Heart right ventricle (tissue), 16 donors: ENCODE measurements at regions not wholly inside any gene's neighbourhood (a gene's known extent, or its start where the extent isn't known, plus 50 kb on each side); places are given as distances from the start of the nearest gene placed in this dataset.
"Not testable (repeated sequence)": the region's sequence is repeated elsewhere in the genome, so short reads cannot be mapped to it uniquely, and the experiment has no call there.

ENCODE experiments used
- ATAC-seq, 8 donors: fragments of 200-7000 bp; cut with Tn5 transposase; one replicate each; pipeline ENCODE4 v1.9.1; 2020; ENCODE audit warnings: mild to moderate bottlenecking in 8 of 8, moderate library complexity in 8 of 8, moderate number of reproducible peaks in 1 of 8
- DNase-seq, 2 donors: peaks; one replicate each; pipeline ENCODE4 v3.0.0-alpha.2; 2020
- H3K27ac ChIP-seq, 10 donors: fragments of 200-600 bp; sonication (generic) in 2 of 10; one replicate each; pipeline versions ENCODE4 v1.5.0 to v1.8.0; 2020 to 2022; ENCODE audit warnings: mild to moderate bottlenecking in 3 of 10
- H3K27me3 ChIP-seq, 7 donors: fragments of 200-600 bp; one replicate each; pipeline ENCODE4 v1.8.0; 2021 to 2022; ENCODE audit warnings: mild to moderate bottlenecking in 2 of 7
- H3K36me3 ChIP-seq, 9 donors: fragments of 200-600 bp; sonication (generic) in 1 of 9; one replicate each; pipeline versions ENCODE4 v1.5.0 to v1.8.0; 2020 to 2022; ENCODE audit warnings: mild to moderate bottlenecking in 2 of 9
- H3K4me1 ChIP-seq, 9 donors: fragments of 200-600 bp; sonication (generic) in 1 of 9; one replicate each; pipeline versions ENCODE4 v1.5.0 to v1.8.0; 2020 to 2022; ENCODE audit warnings: mild to moderate bottlenecking in 4 of 9
- H3K4me3 ChIP-seq, 10 donors: fragments of 200-600 bp; sonication (generic) in 2 of 10; one replicate each; pipeline versions ENCODE4 v1.5.0 to v1.8.0; 2020 to 2022; ENCODE audit warnings: mild to moderate bottlenecking in 7 of 10, moderate library complexity in 2 of 10
- H3K9me3 ChIP-seq, 11 donors: fragments of 200-600 bp in 10 of 11; sonication (generic) in 2 of 11; one replicate each; pipeline versions ENCODE4 v1.5.0 to v1.8.0; 2013 to 2022; ENCODE audit warnings: mild to moderate bottlenecking in 2 of 11, control low read depth in 1 of 11, moderate library complexity in 1 of 11
- CTCF ChIP-seq, 9 donors: fragments of 200-600 bp; sonication (generic) in 2 of 9; IDR thresholded peaks; one replicate each; pipeline versions ENCODE4 v1.5.0 to v1.8.0; 2021 to 2022; ENCODE audit warnings: antibody characterized with exemption in 9 of 9, mild to moderate bottlenecking in 5 of 9, moderate library complexity in 1 of 9
- WGBS, 2 donors: extraction: QIAGEN DNeasy Blood & Tissue Kit; methylation state at CpG; one replicate each; pipeline ENCODE4 v1.1.7; 2013; ENCODE audit warnings: inconsistent platforms in 1 of 2; 5-methylcytosine and 5-hydroxymethylcytosine counted together
- intact Hi-C, 10 donors: fragments of 100-400 bp; cut with DNase I; formaldehyde crosslinking; loops; one replicate each; pipeline versions ENCODE4 v1.11.1 to v1.14.2; 2022
- donor health status: Arrhythmogenic right ventricular cardiomyopathy.
- donor health status: ischemic (EF 13 %, LVEDD 7.1; RV severe dilation, severe dysfunction).
- donor health status: healthy with polysubstance abuse.
- donor health status: DM: no; HTN: yes; CAD: no.
- donor health status: DM: no; HTN: no; CAD: no.
- donor health status: ischemic (EF 25% LVEDD 6.9; RV normal size, moderate dysfunction).
- donor health status: ischemic (EF 25% LVEDD 5.7; RV mildly dilated, moderate dysfunction).
- donor health status: healthy.
- donor health status: DM: yes; HTN: yes; CAD: no.
- donor health status: Ischemic cardiomyopathy.
- donor health status: ischemic (EF 35%, LVEDD 5.7; RV mildly dilated, moderate dysfunction).
- donor health status: nonischemic (EF 11% LVEDD 7.7; RV severe dilation, severe dysfunction).
- donor health status: DM: yes; HTN: yes; CAD: no.
- donor health status: PGD.
- donor health status: ischemic (EF 29% LVEDD 5.4; RV normal size, mild dysfunction).
- donor health status: nonischemic (EF 23%, LVEDD 6.1; RV moderate dilation, normal function).

GRCh38 chr10:53029449-53029848 lies 256.9 kb upstream of the MBL2 start:
- Histone ChIP-seq H3K36me3 (no peaks in the 10 kb centered on the region), H3K4me3 (no peak overlapping the region), H3K27ac (no peak overlapping the region), H3K9me3 (no peaks in the 10 kb centered on the region), H3K27me3 (no peaks in the 10 kb centered on the region), H3K4me1 (peaks cover 0 to 9% (median 0%) of the 10 kb centered on the region in 9 donors)
- no peak for TF ChIP-seq CTCF (IDR thresholded peaks at IDR 0.05)
- DNase-seq (no peak), ATAC-seq (no peak)
- intact Hi-C loops: no loop called here
- WGBS, 2 donors: 92 to 97% methylated on average over 9 of the region's 9 CpGs

GRCh38 chr10:53025765-53026164 lies 253.2 kb upstream of the MBL2 start:
- H3K4me3 ChIP-seq, H3K4me1 ChIP-seq, ATAC-seq, DNase-seq, H3K9me3 ChIP-seq, H3K36me3 ChIP-seq, H3K27ac ChIP-seq, H3K27me3 ChIP-seq, intact Hi-C loops: not testable (repeated sequence)
- WGBS, 2 donors: 62 to 69% methylated on average over 6 of the region's 6 CpGs

GRCh38 chr10:53025172-53025711 lies 252.7 kb upstream of the MBL2 start:
- Histone ChIP-seq H3K27me3 (peaks cover 0 to 4% (median 0%) of the 10 kb centered on the region in 7 donors), H3K9me3 (no peaks in the 10 kb centered on the region), H3K4me1 (peaks cover 0 to 4% (median 0%) of the 10 kb centered on the region in 9 donors), H3K36me3 (no peaks in the 10 kb centered on the region), H3K27ac (no peak overlapping the region), H3K4me3 (peak overlapping the region in 7 of 10 donors; percentile 8 to 28 (median 21))
- 14 to 26% methylated on average over 9 of the region's 9 CpGs for WGBS, 2 donors
- DNase-seq: no peak
- TF ChIP-seq CTCF (IDR thresholded peaks at IDR 0.05): no peak
- no peak for ATAC-seq
- intact Hi-C loops: no loop called here

GRCh38 chr10:53023411-53023810 lies 250.8 kb upstream of the MBL2 start:
- Histone ChIP-seq H3K27me3 (peaks cover 0 to 4% (median 0%) of the 10 kb centered on the region in 7 donors), H3K4me3 (no peak overlapping the region), H3K4me1 (no peaks in the 10 kb centered on the region), H3K27ac (no peak overlapping the region), H3K9me3 (no peaks in the 10 kb centered on the region), H3K36me3 (no peaks in the 10 kb centered on the region)
- no peak for TF ChIP-seq CTCF (IDR thresholded peaks at IDR 0.05)
- DNase-seq (no peak), ATAC-seq (no peak)
- WGBS, 2 donors: 85 to 89% methylated on average over 2 of the region's 2 CpGs
- intact Hi-C loops: no loop called here

GRCh38 chr10:53022611-53023088 lies 250.1 kb upstream of the MBL2 start:
- 78 to 80% methylated on average over 5 of the region's 5 CpGs for WGBS, 2 donors
- DNase-seq (no peak), ATAC-seq (no peak)
- no peak for TF ChIP-seq CTCF (IDR thresholded peaks at IDR 0.05)
- Histone ChIP-seq H3K27ac (no peak overlapping the region), H3K4me1 (no peaks in the 10 kb centered on the region), H3K9me3 (no peaks in the 10 kb centered on the region), H3K36me3 (no peaks in the 10 kb centered on the region), H3K27me3 (peaks cover 0 to 4% (median 0%) of the 10 kb centered on the region in 7 donors), H3K4me3 (no peak overlapping the region)
- intact Hi-C loops: no loop called here
